Uterus (tissue), 3 donors: ENCODE measurements at regions not wholly inside any gene's neighbourhood (a gene's known extent, or its start where the extent isn't known, plus 50 kb on each side); places are given as distances from the start of the nearest gene placed in this dataset.

Source experiments
- DNase-seq, 2 donors: peaks; one replicate each; pipeline ENCODE4 v3.0.0-alpha.2; 2019 to 2020
- H3K27ac ChIP-seq, 2 donors: fragments of 200-600 bp; sonication (generic); 1 replicate in 1 of 2; 2 replicates in 1 of 2; pipeline ENCODE4 v1.5.1; 2016 to 2018
- H3K27me3 ChIP-seq, 2 donors: fragments of 200-600 bp; sonication (generic); one replicate each; pipeline ENCODE4 v1.5.1; 2018 to 2019; ENCODE audit warnings: control low read depth in 1 of 2
- H3K36me3 ChIP-seq, 2 donors: fragments of 200-600 bp; sonication (generic); one replicate each; pipeline ENCODE4 v1.5.1; 2019; ENCODE audit warnings: control low read depth in 1 of 2
- H3K4me1 ChIP-seq, 2 donors: fragments of 200-600 bp; sonication (generic); one replicate each; pipeline ENCODE4 v1.5.1; 2018 to 2019; ENCODE audit warnings: control low read depth in 1 of 2
- H3K4me3 ChIP-seq, 2 donors: fragments of 200-600 bp; sonication (generic); 1 replicate in 1 of 2; 2 replicates in 1 of 2; pipeline ENCODE4 v1.5.1; 2018 to 2019; ENCODE audit warnings: mild to moderate bottlenecking in 1 of 2
- H3K9me3 ChIP-seq, 2 donors: fragments of 200-600 bp; sonication (generic); one replicate each; pipeline ENCODE4 v1.5.1; 2019; ENCODE audit warnings: control low read depth in 1 of 2
- POLR2A ChIP-seq, 2 donors: fragments of 450-650 bp; IDR thresholded peaks; one replicate each; pipeline ENCODE4 v1.6.1; 2016; ENCODE audit warnings: antibody characterized with exemption in 2 of 2, mild to moderate bottlenecking in 1 of 2, moderate library complexity in 1 of 2
- intact Hi-C: fragments of 100-400 bp; cut with DNase I; formaldehyde crosslinking; loops from one replicate; pipeline ENCODE4 v1.15.1; 2023; ENCODE audit warnings: low total_unique reads
- TF ChIP-seq, protein P1 (sequence below), 4 experiments: fragments of 200-600 bp in 2 of 4; fragments of 450-650 bp in 2 of 4; sonication (generic) in 2 of 4; IDR thresholded peaks; one replicate each; pipeline ENCODE4 v1.5.1; 2016 to 2019; ENCODE audit warnings: antibody characterized with exemption in 4 of 4, mild to moderate bottlenecking in 2 of 4, moderate library complexity in 1 of 4
- donor health status: DM: yes; HTN: yes; CAD: no.

DNA sequence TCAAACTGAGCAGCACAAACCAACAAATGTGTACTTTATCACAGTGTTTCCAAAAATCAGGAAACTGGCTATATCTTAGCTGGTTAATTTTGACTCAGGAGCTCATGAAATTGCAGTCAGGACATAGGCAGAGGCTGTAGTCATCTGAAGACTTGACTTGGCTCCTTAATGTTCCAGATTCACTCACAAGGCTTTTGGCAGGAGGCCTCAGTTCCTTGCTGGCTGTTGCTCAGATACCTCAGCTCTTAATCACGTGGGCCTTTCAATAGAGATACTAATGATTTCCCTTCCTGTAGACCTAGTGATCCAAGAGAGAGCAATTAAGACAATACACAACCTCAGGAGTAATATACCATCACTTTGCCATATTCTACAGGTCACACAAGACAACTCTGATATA lies 537.7 kb downstream of the BRINP3 start:
- Histone ChIP-seq H3K27ac (no peak overlapping the region), H3K4me1 (no peaks in the 10 kb centered on the region), H3K27me3 (no peaks in the 10 kb centered on the region), H3K36me3 (no peaks in the 10 kb centered on the region), H3K4me3 (no peak overlapping the region), H3K9me3 (no peaks in the 10 kb centered on the region)
- no peak for DNase-seq
- TF ChIP-seq POLR2A (IDR thresholded peaks at IDR 0.05): no peak
- TF ChIP-seq, protein P1, sequence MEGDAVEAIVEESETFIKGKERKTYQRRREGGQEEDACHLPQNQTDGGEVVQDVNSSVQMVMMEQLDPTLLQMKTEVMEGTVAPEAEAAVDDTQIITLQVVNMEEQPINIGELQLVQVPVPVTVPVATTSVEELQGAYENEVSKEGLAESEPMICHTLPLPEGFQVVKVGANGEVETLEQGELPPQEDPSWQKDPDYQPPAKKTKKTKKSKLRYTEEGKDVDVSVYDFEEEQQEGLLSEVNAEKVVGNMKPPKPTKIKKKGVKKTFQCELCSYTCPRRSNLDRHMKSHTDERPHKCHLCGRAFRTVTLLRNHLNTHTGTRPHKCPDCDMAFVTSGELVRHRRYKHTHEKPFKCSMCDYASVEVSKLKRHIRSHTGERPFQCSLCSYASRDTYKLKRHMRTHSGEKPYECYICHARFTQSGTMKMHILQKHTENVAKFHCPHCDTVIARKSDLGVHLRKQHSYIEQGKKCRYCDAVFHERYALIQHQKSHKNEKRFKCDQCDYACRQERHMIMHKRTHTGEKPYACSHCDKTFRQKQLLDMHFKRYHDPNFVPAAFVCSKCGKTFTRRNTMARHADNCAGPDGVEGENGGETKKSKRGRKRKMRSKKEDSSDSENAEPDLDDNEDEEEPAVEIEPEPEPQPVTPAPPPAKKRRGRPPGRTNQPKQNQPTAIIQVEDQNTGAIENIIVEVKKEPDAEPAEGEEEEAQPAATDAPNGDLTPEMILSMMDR (IDR thresholded peaks at IDR 0.05): no peak
- intact Hi-C loops: no loop called here

DNA sequence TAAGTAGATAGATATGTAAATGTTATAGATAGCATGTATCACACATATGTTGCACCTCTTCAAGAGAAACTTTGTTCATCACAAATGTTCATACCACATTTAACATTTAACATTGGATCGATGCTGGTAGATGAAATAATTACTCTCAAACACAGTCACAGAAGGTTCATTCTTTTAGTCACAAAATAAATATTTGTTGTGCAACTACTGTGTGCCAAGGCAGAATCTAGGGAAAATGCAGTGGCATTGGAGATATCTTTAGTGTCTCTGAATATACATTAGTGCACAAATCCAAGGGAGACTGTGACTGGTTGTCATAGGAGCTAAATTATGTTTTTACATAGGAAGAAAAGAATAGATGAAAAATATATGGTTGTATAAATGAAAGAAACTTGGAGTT lies 535.7 kb downstream of the BRINP3 start:
- Histone ChIP-seq H3K27me3 (no peaks in the 10 kb centered on the region), H3K36me3 (no peaks in the 10 kb centered on the region), H3K27ac (no peak overlapping the region), H3K9me3 (no peaks in the 10 kb centered on the region), H3K4me1 (no peaks in the 10 kb centered on the region), H3K4me3 (no peak overlapping the region)
- TF ChIP-seq, protein P1 (IDR thresholded peaks at IDR 0.05): no peak
- TF ChIP-seq POLR2A (IDR thresholded peaks at IDR 0.05): no peak
- intact Hi-C loops: no loop called here
- no peak for DNase-seq

DNA sequence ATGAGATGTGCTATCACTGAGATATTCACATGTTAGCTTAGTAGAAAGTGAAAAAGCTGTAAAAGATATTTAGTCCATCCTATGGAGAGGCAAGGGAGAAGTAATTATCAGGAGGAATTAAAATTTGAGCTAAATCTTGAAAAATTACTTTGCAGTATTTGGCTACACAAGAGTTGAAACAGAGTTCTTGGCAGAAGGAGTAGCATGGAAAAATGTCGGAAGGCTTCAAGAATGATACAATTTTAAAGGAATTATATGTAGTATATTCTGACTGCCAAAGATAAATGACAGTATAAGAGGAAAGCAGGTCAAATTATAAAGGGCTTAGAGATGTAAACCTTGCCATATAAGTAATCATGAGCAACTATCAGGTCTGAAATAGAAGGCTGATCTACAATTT lies 518.9 kb downstream of the BRINP3 start:
- intact Hi-C loops: no loop called here
- no peaks in the 10 kb centered on the region for H3K4me1 ChIP-seq
- no peak for DNase-seq
- no peak overlapping the region for H3K4me3 ChIP-seq
- H3K9me3 ChIP-seq: no peaks in the 10 kb centered on the region
- no peak for TF ChIP-seq POLR2A (IDR thresholded peaks at IDR 0.05)
- TF ChIP-seq, protein P1 (IDR thresholded peaks at IDR 0.05): no peak
- H3K36me3 ChIP-seq: no peaks in the 10 kb centered on the region
- no peaks in the 10 kb centered on the region for H3K27me3 ChIP-seq
- H3K27ac ChIP-seq: no peak overlapping the region

DNA sequence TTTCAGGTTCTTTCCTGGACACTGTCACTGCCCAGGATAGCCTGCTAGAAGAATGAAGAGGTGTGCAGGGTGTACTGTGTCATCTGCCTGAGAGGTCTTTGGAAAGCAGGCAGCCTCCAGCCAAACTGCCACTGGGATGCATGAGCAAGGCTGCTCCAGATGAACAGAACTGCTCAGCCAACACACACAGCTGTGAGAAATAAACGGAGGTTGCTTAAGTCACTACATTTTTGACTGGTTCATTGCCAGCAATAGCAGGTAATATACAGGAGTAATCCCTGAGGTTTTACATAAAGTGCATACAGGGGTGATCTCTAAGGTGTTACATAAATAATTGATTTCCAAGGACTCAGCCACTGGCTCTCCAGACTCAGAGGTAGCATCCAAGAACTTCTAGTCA lies 516.9 kb downstream of the BRINP3 start:
- intact Hi-C loops: no loop called here
- H3K9me3 ChIP-seq: no peaks in the 10 kb centered on the region

DNA sequence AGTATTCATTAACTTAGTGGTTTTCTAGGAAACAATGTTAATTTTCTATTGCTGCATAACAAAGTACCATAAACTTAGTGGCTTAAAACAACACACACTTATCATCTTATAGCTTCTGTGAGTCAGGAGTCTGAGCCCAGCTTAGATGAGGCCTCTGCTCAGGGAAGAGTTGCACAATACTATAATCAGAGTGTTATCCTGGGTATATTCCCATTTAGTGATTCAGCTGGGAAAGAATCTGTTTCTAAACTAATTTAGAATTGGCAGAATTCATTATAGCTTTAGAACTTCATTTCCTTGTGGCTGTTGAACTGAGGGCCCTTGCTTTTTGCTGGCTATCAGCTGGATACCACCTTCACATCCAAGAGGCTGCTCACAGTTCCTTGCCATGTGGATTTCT lies 515.5 kb downstream of the BRINP3 start:
- intact Hi-C loops: no loop called here
- Histone ChIP-seq H3K9me3 (no peaks in the 10 kb centered on the region), H3K27ac (no peak overlapping the region), H3K27me3 (no peaks in the 10 kb centered on the region), H3K36me3 (no peaks in the 10 kb centered on the region), H3K4me1 (no peaks in the 10 kb centered on the region), H3K4me3 (no peak overlapping the region)
- TF ChIP-seq POLR2A (IDR thresholded peaks at IDR 0.05): no peak
- TF ChIP-seq, protein P1 (IDR thresholded peaks at IDR 0.05): no peak
- no peak for DNase-seq

More for the DNA sequence above, 516.9 kb downstream of the BRINP3 start:
- Histone ChIP-seq H3K36me3 (no peaks in the 10 kb centered on the region), H3K4me3 (no peak overlapping the region), H3K27ac (no peak overlapping the region), H3K4me1 (no peaks in the 10 kb centered on the region), H3K27me3 (no peaks in the 10 kb centered on the region)
- no peak for DNase-seq
- no peak for TF ChIP-seq POLR2A (IDR thresholded peaks at IDR 0.05)
- TF ChIP-seq, protein P1 (IDR thresholded peaks at IDR 0.05): no peak
